Aorta (tissue), 5 donors: ENCODE measurements at regions not wholly inside any gene's neighbourhood (a gene's known extent, or its start where the extent isn't known, plus 50 kb on each side); places are given as distances from the start of the nearest gene placed in this dataset.

Experiments
- ATAC-seq: fragments of 200-7000 bp; cut with Tn5 transposase; one replicate; pipeline ENCODE4 v1.9.1; 2022; ENCODE audit warnings: moderate library complexity; ENCODE audit not compliant: low FRiP score
- DNase-seq, 2 donors: peaks; one replicate each; pipeline ENCODE4 v3.0.0-alpha.2; 2020
- H3K27ac ChIP-seq, 2 donors: one replicate each; pipeline ENCODE4 v1.5.1; 2013; ENCODE audit warnings: low read length in 2 of 2, mild to moderate bottlenecking in 2 of 2, moderate library complexity in 2 of 2, control low read depth in 1 of 2, inconsistent platforms in 1 of 2, low read depth in 1 of 2
- H3K27me3 ChIP-seq, 2 donors: one replicate each; pipeline ENCODE4 v1.6.1; 2013; ENCODE audit warnings: control low read depth in 1 of 2, low read length in 1 of 2, mild to moderate bottlenecking in 1 of 2, moderate library complexity in 1 of 2; ENCODE audit not compliant: insufficient read depth in 2 of 2, control insufficient read depth in 1 of 2
- H3K36me3 ChIP-seq, 2 donors: one replicate each; pipeline ENCODE4 v1.6.1; 2013; ENCODE audit warnings: control low read depth in 1 of 2, low read length in 1 of 2, mild to moderate bottlenecking in 1 of 2; ENCODE audit not compliant: insufficient read depth in 2 of 2, control insufficient read depth in 1 of 2
- H3K4me1 ChIP-seq, 2 donors: one replicate each; pipeline ENCODE4 v1.6.1; 2013; ENCODE audit warnings: low read length in 2 of 2, control low read depth in 1 of 2, mild to moderate bottlenecking in 1 of 2, moderate library complexity in 1 of 2; ENCODE audit not compliant: insufficient read depth in 2 of 2, control insufficient read depth in 1 of 2
- H3K4me3 ChIP-seq, 2 donors: one replicate each; pipeline ENCODE4 v1.5.1; 2013; ENCODE audit warnings: low read length in 2 of 2, control low read depth in 1 of 2, mild to moderate bottlenecking in 1 of 2
- H3K9me3 ChIP-seq: one replicate; pipeline ENCODE4 v1.6.1; 2013; ENCODE audit warnings: mild to moderate bottlenecking, low read length; ENCODE audit not compliant: control insufficient read depth
- WGBS, 2 donors: extraction: QIAGEN DNeasy Blood & Tissue Kit; methylation state at CpG; one replicate each; pipeline ENCODE4 v1.1.7; 2013; 5-methylcytosine and 5-hydroxymethylcytosine counted together
- intact Hi-C, 2 donors: fragments of 100-400 bp; cut with DNase I; formaldehyde crosslinking; loops; one replicate each; pipeline versions ENCODE4 v1.14.2 to v1.15.0; 2022
- microRNA-seq, 2 donors: library from miRNA; unstranded; fragments of <30 nt; microRNA quantifications; one replicate each; pipeline ENCODE4 v1.2.0, GENCODE V29; 2020
- donor health status: healthy with polysubstance abuse.
- donor health status: Bipolar disorder and iron deficiency.
- donor health status: DM: no; HTN: no; CAD: no.
- donor health status: DM: no; HTN: no; CAD: no.
- donor health status: DM: yes; HTN: yes; CAD: no.

DNA sequence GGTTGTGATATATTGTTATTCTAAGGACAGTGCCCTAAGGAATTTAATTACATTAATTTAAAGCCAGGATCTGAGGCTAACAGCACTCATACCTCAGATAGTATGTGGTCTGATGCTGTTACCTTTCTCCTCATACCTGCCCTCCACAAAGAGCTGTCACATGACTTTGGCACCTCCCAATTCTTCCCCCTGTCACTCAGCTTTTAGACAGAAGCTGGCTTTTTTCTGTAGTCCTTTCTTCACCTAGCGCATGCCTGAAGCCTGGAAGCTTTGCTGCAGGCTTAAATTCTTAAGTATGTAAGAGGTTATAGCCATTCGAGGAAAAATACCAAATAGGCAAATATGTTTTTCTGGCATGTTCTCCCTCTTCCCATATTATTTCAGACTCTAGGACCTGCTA is 61.0 kb upstream of the ADAMTS19 start:
- Histone ChIP-seq H3K9me3 (no peaks in the 10 kb centered on the region), H3K36me3 (no peaks in the 10 kb centered on the region), H3K4me1 (no peaks in the 10 kb centered on the region), H3K27ac (no peak overlapping the region), H3K4me3 (no peak overlapping the region), H3K27me3 (no peaks in the 10 kb centered on the region)
- ATAC-seq = no peak
- 68 to 69% methylated on average over 2 of the region's 2 CpGs for WGBS, 2 donors
- DNase-seq = no peak
- intact Hi-C loops = no loop called here

GRCh38 chr5:129400395-129400983 is 59.6 kb upstream of the ADAMTS19 start:
- 21 to 31% methylated on average over 5 of the region's 5 CpGs for WGBS, 2 donors
- Histone ChIP-seq H3K27me3 (no peaks in the 10 kb centered on the region), H3K4me1 (no peaks in the 10 kb centered on the region), H3K9me3 (no peaks in the 10 kb centered on the region), H3K27ac (no peak overlapping the region), H3K4me3 (no peak overlapping the region), H3K36me3 (no peaks in the 10 kb centered on the region)
- intact Hi-C loops = no loop called here
- ATAC-seq (no peak), DNase-seq (no peak)

GRCh38 chr5:129405222-129405621 is 54.9 kb upstream of the ADAMTS19 start:
- Histone ChIP-seq H3K4me3 (no peak overlapping the region), H3K4me1 (no peaks in the 10 kb centered on the region), H3K27ac (no peak overlapping the region), H3K27me3 (no peaks in the 10 kb centered on the region), H3K9me3 (no peaks in the 10 kb centered on the region), H3K36me3 (no peaks in the 10 kb centered on the region)
- ATAC-seq = no peak
- DNase-seq = no peak
- intact Hi-C loops = no loop called here
- WGBS, 2 donors = 46 to 69% methylated on average over 2 of the region's 2 CpGs

- Histone ChIP-seq H3K27ac (no peak overlapping the region), H3K27me3 (no peaks in the 10 kb centered on the region), H3K4me3 (no peak overlapping the region), H3K36me3 (no peaks in the 10 kb centered on the region), H3K9me3 (no peaks in the 10 kb centered on the region), H3K4me1 (no peaks in the 10 kb centered on the region)
- ATAC-seq (no peak), DNase-seq (no peak)
- intact Hi-C loops = no loop called here
Measured at GRCh38 chr5:129406440-129406839, 53.7 kb upstream of the ADAMTS19 start.

Small RNAs in the stretch of these regions (microRNA-seq; reads per million reads assigned to microRNA genes)
- 0 reads per million in 2 donors for gene MIR4460
